DOHH2 (cell line): ENCODE measurements at regions not wholly inside any gene's neighbourhood (a gene's known extent, or its start where the extent isn't known, plus 50 kb on each side); places are given as distances from the start of the nearest gene placed in this dataset.

ENCODE experiments used
- CTCF ChIP-seq: fragments of 200-600 bp; sonication (generic); IDR thresholded peaks from one replicate; pipeline ENCODE4 v1.5.1; 2014; ENCODE audit warnings: antibody characterized with exemption, mild to moderate bottlenecking, low read depth, low read length; ENCODE audit not compliant: poor library complexity, severe bottlenecking
- EZH2phosphoT487 ChIP-seq: fragments of 200-600 bp; sonication (generic); IDR thresholded peaks from 2 replicates; pipeline ENCODE4 v1.6.1; 2017; ENCODE audit warnings: borderline replicate concordance, mild to moderate bottlenecking, antibody characterized with exemption, low read length, moderate library complexity, mixed read lengths

- TF ChIP-seq CTCF = no peak
- TF ChIP-seq EZH2phosphoT487 = no peak
Observed at GRCh38 chr11:122521626-122522025, 133.9 kb upstream of the UBASH3B start.
